Astrocyte (in vitro differentiated cells and primary cell): ENCODE measurements at regions not wholly inside any gene's neighbourhood (a gene's known extent, or its start where the extent isn't known, plus 50 kb on each side); places are given as distances from the start of the nearest gene placed in this dataset.

Experiments used
- DNase-seq: peaks from one replicate; pipeline ENCODE4 v3.0.0-alpha.2; 2010; ENCODE audit warnings: low read depth
- FAIRE-seq: peaks from 2 replicates; lab custom pipeline; 2011; peaks lifted over from hg19 to GRCh38; lab: Jason Lieb, UNC
- H2AFZ ChIP-seq: 2 replicates; pipeline ENCODE4 v1.6.0; 2012; ENCODE audit warnings: low read depth, low read length, inconsistent platforms
- H3K27ac ChIP-seq: 2 replicates; pipeline ENCODE4 v1.5.1; 2011; ENCODE audit warnings: low read depth, low read length, inconsistent platforms
- H3K27me3 ChIP-seq: 2 replicates; pipeline ENCODE4 v1.6.0; 2011; ENCODE audit warnings: low read length, inconsistent platforms; ENCODE audit not compliant: insufficient read depth
- H3K36me3 ChIP-seq: 2 replicates; pipeline ENCODE4 v1.5.1; 2011; ENCODE audit warnings: low read length, inconsistent platforms; ENCODE audit not compliant: insufficient read depth
- H3K4me1 ChIP-seq: 2 replicates; pipeline ENCODE4 v1.5.1; 2011; ENCODE audit warnings: low read length, inconsistent platforms; ENCODE audit not compliant: insufficient read depth
- H3K4me2 ChIP-seq: 2 replicates; pipeline ENCODE4 v1.6.0; 2012; ENCODE audit warnings: low read length, inconsistent platforms
- H3K4me3 ChIP-seq: 2 replicates; pipeline ENCODE4 v1.5.1; 2011; ENCODE audit warnings: low read depth, mild to moderate bottlenecking, low read length, inconsistent platforms; ENCODE audit not compliant: insufficient read depth
- H3K79me2 ChIP-seq: 2 replicates; pipeline ENCODE4 v1.6.0; 2012; ENCODE audit warnings: mild to moderate bottlenecking, low read length, inconsistent platforms; ENCODE audit not compliant: insufficient read depth
- H3K9ac ChIP-seq: 2 replicates; pipeline ENCODE4 v1.6.0; 2012; ENCODE audit warnings: mild to moderate bottlenecking, low read length, inconsistent platforms
- H3K9me3 ChIP-seq: 2 replicates; pipeline ENCODE4 v1.5.1; 2012; ENCODE audit warnings: low read depth, mild to moderate bottlenecking, low read length, inconsistent platforms; ENCODE audit not compliant: insufficient read depth
- H4K20me1 ChIP-seq: 2 replicates; pipeline ENCODE4 v1.6.0; 2012; ENCODE audit warnings: low read length, inconsistent platforms; ENCODE audit not compliant: insufficient read depth
- H3K27ac Mint-ChIP-seq: one replicate; pipeline ENCODE4 v1.8.0; 2021; ENCODE audit warnings: mild to moderate bottlenecking, mixed read lengths; ENCODE audit not compliant: unreplicated experiment
- H3K27me3 Mint-ChIP-seq: one replicate; pipeline ENCODE4 v1.8.0; 2021; ENCODE audit warnings: low read depth, mixed read lengths; ENCODE audit not compliant: unreplicated experiment
- H3K36me3 Mint-ChIP-seq: one replicate; pipeline ENCODE4 v1.8.0; 2021; ENCODE audit warnings: low read depth, mixed read lengths; ENCODE audit not compliant: unreplicated experiment
- H3K4me1 Mint-ChIP-seq: one replicate; pipeline ENCODE4 v1.8.0; 2021; ENCODE audit warnings: low read depth, mixed read lengths; ENCODE audit not compliant: unreplicated experiment
- H3K4me3 Mint-ChIP-seq: one replicate; pipeline ENCODE4 v1.8.0; 2021; ENCODE audit warnings: mild to moderate bottlenecking, moderate library complexity, mixed read lengths; ENCODE audit not compliant: unreplicated experiment
- H3K9me3 Mint-ChIP-seq: one replicate; pipeline ENCODE4 v1.8.0; 2021; ENCODE audit warnings: mild to moderate bottlenecking, mixed read lengths; ENCODE audit not compliant: unreplicated experiment
- EZH2 ChIP-seq: IDR thresholded peaks from 2 replicates; pipeline ENCODE4 v1.6.1; 2012; ENCODE audit warnings: mild to moderate bottlenecking, low read length, inconsistent platforms; ENCODE audit not compliant: insufficient read depth
- TF ChIP-seq, protein P1 (sequence below): IDR thresholded peaks from 2 replicates; pipeline ENCODE4 v1.5.1; 2011; ENCODE audit warnings: low read depth, mild to moderate bottlenecking, inconsistent platforms, low read length, moderate library complexity; ENCODE audit not compliant: insufficient read depth

GRCh38 chr2:128681507-128681906 lies 362.8 kb upstream of the HS6ST1 start:
- Mint-ChIP-seq H3K27me3 (peaks cover 4% of the 10 kb centered on the region), H3K36me3 (no peaks in the 10 kb centered on the region), H3K4me3 (no peak overlapping the region), H3K4me1 (no peaks in the 10 kb centered on the region), H3K27ac (no peak overlapping the region), H3K9me3 (no peaks in the 10 kb centered on the region)
- Histone ChIP-seq H3K4me3 (no peak overlapping the region), H3K9ac (no peak overlapping the region), H3K4me1 (no peaks in the 10 kb centered on the region), H3K4me2 (no peak overlapping the region), H4K20me1 (no peaks in the 10 kb centered on the region), H2AFZ (no peak overlapping the region), H3K79me2 (no peaks in the 10 kb centered on the region), H3K9me3 (no peaks in the 10 kb centered on the region), H3K27ac (no peak overlapping the region), H3K27me3 (no peaks in the 10 kb centered on the region), H3K36me3 (no peaks in the 10 kb centered on the region)
- TF ChIP-seq, protein P1, sequence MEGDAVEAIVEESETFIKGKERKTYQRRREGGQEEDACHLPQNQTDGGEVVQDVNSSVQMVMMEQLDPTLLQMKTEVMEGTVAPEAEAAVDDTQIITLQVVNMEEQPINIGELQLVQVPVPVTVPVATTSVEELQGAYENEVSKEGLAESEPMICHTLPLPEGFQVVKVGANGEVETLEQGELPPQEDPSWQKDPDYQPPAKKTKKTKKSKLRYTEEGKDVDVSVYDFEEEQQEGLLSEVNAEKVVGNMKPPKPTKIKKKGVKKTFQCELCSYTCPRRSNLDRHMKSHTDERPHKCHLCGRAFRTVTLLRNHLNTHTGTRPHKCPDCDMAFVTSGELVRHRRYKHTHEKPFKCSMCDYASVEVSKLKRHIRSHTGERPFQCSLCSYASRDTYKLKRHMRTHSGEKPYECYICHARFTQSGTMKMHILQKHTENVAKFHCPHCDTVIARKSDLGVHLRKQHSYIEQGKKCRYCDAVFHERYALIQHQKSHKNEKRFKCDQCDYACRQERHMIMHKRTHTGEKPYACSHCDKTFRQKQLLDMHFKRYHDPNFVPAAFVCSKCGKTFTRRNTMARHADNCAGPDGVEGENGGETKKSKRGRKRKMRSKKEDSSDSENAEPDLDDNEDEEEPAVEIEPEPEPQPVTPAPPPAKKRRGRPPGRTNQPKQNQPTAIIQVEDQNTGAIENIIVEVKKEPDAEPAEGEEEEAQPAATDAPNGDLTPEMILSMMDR = no peak
- TF ChIP-seq EZH2 = no peak
- DNase-seq = no peak
- no peak for FAIRE-seq

DNA sequence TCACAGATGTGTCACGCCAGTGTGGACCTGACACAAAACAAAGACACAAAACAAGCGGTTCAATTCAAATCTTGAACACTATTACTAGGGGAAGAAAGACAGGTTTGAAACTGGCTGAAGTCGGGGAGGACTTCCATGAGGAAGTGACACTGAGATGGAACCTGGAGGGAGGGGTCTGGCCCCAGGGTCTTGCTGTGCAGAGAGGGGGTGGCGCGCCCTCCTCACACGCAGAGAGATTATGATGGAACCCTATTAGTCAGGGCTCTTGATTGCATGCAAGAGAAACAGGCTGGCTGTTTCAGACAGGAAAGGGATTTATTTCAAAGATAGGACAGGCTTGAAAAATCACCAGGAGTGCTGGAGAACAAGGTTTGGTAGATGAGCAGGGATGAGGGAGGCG lies 363.6 kb upstream of the HS6ST1 start:
- Mint-ChIP-seq H3K4me1 (no peaks in the 10 kb centered on the region), H3K27ac (no peak overlapping the region), H3K36me3 (no peaks in the 10 kb centered on the region), H3K9me3 (no peaks in the 10 kb centered on the region), H3K27me3 (peaks cover 4% of the 10 kb centered on the region), H3K4me3 (no peak overlapping the region)
- Histone ChIP-seq H3K36me3 (no peaks in the 10 kb centered on the region), H3K4me1 (no peaks in the 10 kb centered on the region), H3K27ac (no peak overlapping the region), H4K20me1 (no peaks in the 10 kb centered on the region), H3K9me3 (no peaks in the 10 kb centered on the region), H2AFZ (no peak overlapping the region), H3K79me2 (no peaks in the 10 kb centered on the region), H3K27me3 (no peaks in the 10 kb centered on the region), H3K9ac (no peak overlapping the region), H3K4me3 (no peak overlapping the region), H3K4me2 (no peak overlapping the region)
- DNase-seq = no peak
- FAIRE-seq = no peak
- TF ChIP-seq, protein P1 = no peak
- no peak for TF ChIP-seq EZH2

- Histone ChIP-seq H3K27me3 (no peaks in the 10 kb centered on the region), H3K36me3 (no peaks in the 10 kb centered on the region), H3K9ac (no peak overlapping the region), H2AFZ (no peak overlapping the region), H4K20me1 (no peaks in the 10 kb centered on the region), H3K4me3 (no peak overlapping the region), H3K79me2 (no peaks in the 10 kb centered on the region), H3K9me3 (no peaks in the 10 kb centered on the region), H3K4me2 (no peak overlapping the region), H3K4me1 (no peaks in the 10 kb centered on the region), H3K27ac (no peak overlapping the region)
- no peaks in the 10 kb centered on the region for H3K36me3 Mint-ChIP-seq
- H3K27me3 Mint-ChIP-seq = peaks cover 4% of the 10 kb centered on the region
- FAIRE-seq = no peak
- H3K9me3 Mint-ChIP-seq = no peaks in the 10 kb centered on the region
- no peak overlapping the region for H3K27ac Mint-ChIP-seq
- H3K4me3 Mint-ChIP-seq = no peak overlapping the region
- DNase-seq = no peak
- TF ChIP-seq, protein P1 = no peak
- no peak for TF ChIP-seq EZH2
- H3K4me1 Mint-ChIP-seq = no peaks in the 10 kb centered on the region
Observed at GRCh38 chr2:128682729-128683284, 364.1 kb upstream of the HS6ST1 start.
